Spleen (tissue), 7 donors: ENCODE measurements at regions not wholly inside any gene's neighbourhood (a gene's known extent, or its start where the extent isn't known, plus 50 kb on each side); places are given as distances from the start of the nearest gene placed in this dataset.

Source experiments
- POLR2A ChIP-seq, 3 donors: fragments of 450-650 bp; IDR thresholded peaks; one replicate each; pipeline ENCODE4 v1.5.1; 2017; ENCODE audit warnings: antibody characterized with exemption in 3 of 3, mild to moderate bottlenecking in 1 of 3
- POLR2AphosphoS5 ChIP-seq, 3 donors: sonication (generic); formaldehyde crosslinking; IDR thresholded peaks; one replicate each; pipeline ENCODE4 v1.5.1; 2017; ENCODE audit warnings: antibody characterized with exemption in 3 of 3
- TF ChIP-seq, protein P1 (sequence below), 11 experiments: fragments of 200-600 bp in 7 of 11; fragments of 450-650 bp in 4 of 11; sonication (generic) in 4 of 11; IDR thresholded peaks in 8 of 11; conservative IDR thresholded peaks in 3 of 11; 1 replicate in 7 of 11; 2 replicates in 4 of 11; pipeline versions ENCODE4 v1.4.0 to v1.8.0; 2016 to 2021; ENCODE audit warnings: antibody characterized with exemption in 11 of 11, inconsistent platforms in 4 of 11, mild to moderate bottlenecking in 1 of 11
- donor health status: DM: no; HTN: no; CAD: no; lungs with moderate emphysema.
- donor health status: DM: no; HTN: no; CAD: no.
- donor health status: DM: no; HTN: no; CAD: no.

DNA sequence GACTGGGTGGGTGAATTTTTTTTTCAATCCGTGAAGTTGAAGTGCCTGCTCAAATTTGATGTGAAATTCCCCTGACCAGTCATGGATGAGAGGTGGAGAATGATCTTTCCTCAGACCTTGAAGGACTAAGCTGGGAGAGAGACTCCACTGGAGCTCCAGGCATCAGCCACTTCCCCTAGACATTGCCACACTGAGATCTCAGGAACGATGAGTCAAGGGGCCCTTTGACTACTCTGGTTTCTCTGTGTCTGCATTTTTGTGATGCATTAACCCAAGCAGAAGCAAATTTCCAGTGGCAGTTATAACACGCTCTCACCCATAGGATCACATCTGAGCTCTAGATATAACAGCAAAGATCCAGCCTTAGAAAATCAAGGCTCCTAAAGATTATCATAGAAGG is 171.2 kb upstream of the KIF2A start:
- no peak for TF ChIP-seq POLR2A (IDR thresholded peaks at IDR 0.05)
- TF ChIP-seq, protein P1, sequence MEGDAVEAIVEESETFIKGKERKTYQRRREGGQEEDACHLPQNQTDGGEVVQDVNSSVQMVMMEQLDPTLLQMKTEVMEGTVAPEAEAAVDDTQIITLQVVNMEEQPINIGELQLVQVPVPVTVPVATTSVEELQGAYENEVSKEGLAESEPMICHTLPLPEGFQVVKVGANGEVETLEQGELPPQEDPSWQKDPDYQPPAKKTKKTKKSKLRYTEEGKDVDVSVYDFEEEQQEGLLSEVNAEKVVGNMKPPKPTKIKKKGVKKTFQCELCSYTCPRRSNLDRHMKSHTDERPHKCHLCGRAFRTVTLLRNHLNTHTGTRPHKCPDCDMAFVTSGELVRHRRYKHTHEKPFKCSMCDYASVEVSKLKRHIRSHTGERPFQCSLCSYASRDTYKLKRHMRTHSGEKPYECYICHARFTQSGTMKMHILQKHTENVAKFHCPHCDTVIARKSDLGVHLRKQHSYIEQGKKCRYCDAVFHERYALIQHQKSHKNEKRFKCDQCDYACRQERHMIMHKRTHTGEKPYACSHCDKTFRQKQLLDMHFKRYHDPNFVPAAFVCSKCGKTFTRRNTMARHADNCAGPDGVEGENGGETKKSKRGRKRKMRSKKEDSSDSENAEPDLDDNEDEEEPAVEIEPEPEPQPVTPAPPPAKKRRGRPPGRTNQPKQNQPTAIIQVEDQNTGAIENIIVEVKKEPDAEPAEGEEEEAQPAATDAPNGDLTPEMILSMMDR (IDR thresholded peaks at IDR 0.05 in 8 of 11, conservative IDR thresholded peaks at IDR 0.05 in 3 of 11): no peak
- TF ChIP-seq POLR2AphosphoS5 (IDR thresholded peaks at IDR 0.05): no peak
